Large intestine (tissue), 3 donors: ENCODE measurements at regions not wholly inside any gene's neighbourhood (a gene's known extent, or its start where the extent isn't known, plus 50 kb on each side); places are given as distances from the start of the nearest gene placed in this dataset.
A peak's percentile ranks its signal among the peaks of the same experiment; 100 is the strongest.
"Not testable (repeated sequence)": the region's sequence is repeated elsewhere in the genome, so short reads cannot be mapped to it uniquely, and the experiment has no call there.

Experiments used
- DNase-seq, 2 donors: peaks; one replicate each; pipeline versions ENCODE4 v3.0.0 to v3.0.0-alpha.2; 2013
- H3K27ac ChIP-seq: one replicate; pipeline ENCODE4 v1.5.1; 2013; ENCODE audit warnings: low read length
- H3K27me3 ChIP-seq: 2 replicates; pipeline ENCODE4 v1.6.1; 2013; ENCODE audit warnings: low read length; ENCODE audit not compliant: control insufficient read depth, insufficient read depth
- H3K36me3 ChIP-seq: 2 replicates; pipeline ENCODE4 v1.6.1; 2013; ENCODE audit warnings: low read length; ENCODE audit not compliant: control insufficient read depth, insufficient read depth
- H3K4me1 ChIP-seq: one replicate; pipeline ENCODE4 v1.6.1; 2013; ENCODE audit warnings: low read length; ENCODE audit not compliant: control insufficient read depth, insufficient read depth
- H3K4me3 ChIP-seq: one replicate; pipeline ENCODE4 v1.5.1; 2013; ENCODE audit warnings: low read length
- H3K9me3 ChIP-seq: one replicate; pipeline ENCODE4 v1.6.1; 2013; ENCODE audit warnings: mild to moderate bottlenecking, low read depth, low read length, moderate library complexity; ENCODE audit not compliant: control insufficient read depth
- WGBS: methylation state at CpG from one replicate; pipeline ENCODE4 v1.1.5; 2013; ENCODE audit warnings: low lambda C conversion rate; ENCODE audit not compliant: insufficient coverage; 5-methylcytosine and 5-hydroxymethylcytosine counted together

- no CpG with 5 or more reads among the region's 1 CpG for WGBS
Measured at GRCh38 chrX:131646106-131646505, 102.2 kb downstream of the OR13H1 start.

GRCh38 chrX:131649741-131650140 lies 105.9 kb downstream of the OR13H1 start:
- Histone ChIP-seq H3K9me3 (no peaks in the 10 kb centered on the region), H3K4me1 (no peaks in the 10 kb centered on the region), H3K4me3 (no peak overlapping the region), H3K27me3 (no peaks in the 10 kb centered on the region), H3K36me3 (no peaks in the 10 kb centered on the region), H3K27ac (no peak overlapping the region)
- no CpG with 5 or more reads among the region's 5 CpGs for WGBS
- DNase-seq, result no peak

More at GRCh38 chrX:131646106-131646505, 102.2 kb downstream of the OR13H1 start:
- DNase-seq, result no peak
- Histone ChIP-seq H3K4me1 (no peaks in the 10 kb centered on the region), H3K36me3 (no peaks in the 10 kb centered on the region), H3K9me3 (no peaks in the 10 kb centered on the region), H3K27me3 (no peaks in the 10 kb centered on the region), H3K27ac (no peak overlapping the region), H3K4me3 (no peak overlapping the region)

DNA sequence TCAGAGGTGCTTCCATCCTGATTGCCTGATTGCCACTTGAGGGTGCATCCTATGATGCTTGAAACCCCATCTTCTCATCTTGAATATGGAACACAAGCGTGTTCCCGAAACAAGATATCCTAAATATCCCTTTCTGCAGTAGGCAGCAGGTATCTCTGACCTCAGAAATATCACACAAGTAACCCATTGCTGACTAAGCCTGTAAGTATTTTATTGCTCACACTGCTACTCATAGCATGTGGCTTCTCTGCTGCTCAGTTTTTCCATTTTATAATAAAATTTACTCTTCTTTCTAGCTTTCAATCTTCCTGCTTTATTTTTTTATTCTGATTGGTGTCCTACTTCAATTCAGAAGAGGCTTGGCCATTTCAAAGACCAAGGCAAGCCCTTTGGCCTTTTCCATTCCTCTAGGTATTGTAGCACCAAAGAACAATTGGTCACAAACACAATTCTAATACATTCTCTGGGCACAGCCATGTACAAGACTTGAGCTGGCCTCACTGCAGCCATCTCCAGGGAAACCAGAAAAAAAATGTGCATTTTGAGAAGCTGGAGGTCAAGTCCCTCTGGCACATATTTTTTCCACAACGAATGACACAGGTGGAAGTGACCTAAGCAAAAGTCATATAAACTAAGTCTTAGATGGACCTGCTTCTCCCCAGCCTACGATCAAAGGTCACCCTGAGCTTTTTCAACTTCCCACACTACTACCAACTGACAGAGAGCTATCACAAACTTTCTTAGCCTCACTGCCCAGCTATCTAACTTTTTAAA lies 107.0 kb downstream of the OR13H1 start:
- Histone ChIP-seq H3K9me3 (no peaks in the 10 kb centered on the region), H3K27ac (no peak overlapping the region), H3K4me1 (no peaks in the 10 kb centered on the region), H3K36me3 (no peaks in the 10 kb centered on the region), H3K27me3 (no peaks in the 10 kb centered on the region), H3K4me3 (no peak overlapping the region)
- no CpG with 5 or more reads among the region's 4 CpGs for WGBS
- DNase-seq, result no peak

DNA sequence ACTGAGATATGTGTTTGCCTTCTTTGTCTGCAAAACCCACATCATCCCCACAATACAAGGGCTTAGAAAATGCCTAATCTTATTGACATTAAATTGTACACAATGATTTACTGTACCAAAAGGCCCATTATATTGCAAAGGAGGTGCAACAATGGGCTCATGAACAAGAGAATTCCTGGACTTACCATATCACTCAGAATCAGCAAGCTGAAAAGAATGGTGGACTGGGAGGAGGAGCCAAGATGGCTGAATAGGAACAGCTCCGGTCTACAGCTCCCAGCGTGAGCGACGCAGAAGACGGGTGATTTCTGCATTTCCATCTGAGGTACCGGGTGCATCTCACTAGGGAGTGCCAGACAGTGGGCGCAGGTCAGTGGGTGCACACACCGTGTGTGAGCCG lies 119.9 kb downstream of the OR13H1 start:
- H3K4me3 ChIP-seq, H3K4me1 ChIP-seq, DNase-seq, H3K9me3 ChIP-seq, H3K27me3 ChIP-seq, H3K27ac ChIP-seq, H3K36me3 ChIP-seq: not testable (repeated sequence)
- no CpG with 5 or more reads among the region's 9 CpGs for WGBS

DNA sequence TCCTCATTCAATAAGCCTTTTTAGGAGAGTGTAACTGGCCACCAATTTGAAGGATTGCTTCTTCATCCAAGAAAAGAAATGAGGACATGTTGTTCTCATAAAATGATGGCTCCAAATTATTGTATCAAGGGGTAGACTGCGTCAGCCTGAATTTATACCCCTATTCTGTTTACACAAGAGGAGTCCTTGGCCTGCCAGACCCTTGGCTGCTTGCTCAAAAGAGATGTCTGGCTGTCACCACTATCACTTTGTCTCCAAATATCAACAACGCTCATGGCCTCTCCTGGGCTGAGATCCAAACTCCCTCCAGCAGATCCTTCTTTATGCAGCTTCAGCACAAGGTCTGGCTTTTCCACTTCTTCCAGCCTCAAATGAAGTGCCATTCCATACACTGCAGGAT lies 127.9 kb downstream of the OR13H1 start:
- Histone ChIP-seq H3K27ac (no peak overlapping the region), H3K36me3 (no peaks in the 10 kb centered on the region), H3K4me3 (no peak overlapping the region), H3K4me1 (no peaks in the 10 kb centered on the region), H3K9me3 (no peaks in the 10 kb centered on the region), H3K27me3 (no peaks in the 10 kb centered on the region)
- DNase-seq, result peak in 1 of 2 donors; percentile 4
- WGBS, result no CpG with 5 or more reads among the region's 2 CpGs

DNA sequence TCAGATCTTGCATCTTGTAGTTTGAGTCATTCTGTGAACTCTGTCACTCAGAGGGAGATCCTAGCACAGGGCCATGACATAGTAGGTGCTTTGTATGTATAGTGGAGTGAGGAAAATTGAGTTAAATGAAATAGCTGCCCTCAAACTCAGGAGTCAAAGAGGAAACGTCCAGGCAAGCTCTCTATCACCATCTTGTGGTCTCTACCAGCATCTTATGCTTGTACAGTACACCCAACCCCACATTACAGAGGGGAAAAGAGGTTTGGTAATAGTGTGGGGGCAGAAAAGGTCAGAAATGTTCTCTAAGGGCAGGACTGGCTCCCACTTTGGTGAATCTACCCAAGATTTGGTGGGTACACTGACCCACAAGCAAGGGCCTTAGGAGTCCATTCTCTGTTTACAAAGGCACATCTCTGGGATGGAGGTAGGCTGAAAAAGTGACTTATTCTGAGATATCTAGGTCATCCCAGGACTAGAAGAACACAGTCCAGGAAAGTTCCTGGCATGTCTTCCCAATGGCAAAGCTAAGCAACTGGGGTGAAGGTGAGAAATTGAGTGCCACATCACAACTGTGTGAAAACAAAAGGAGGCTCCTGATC lies 131.8 kb downstream of the OR13H1 start:
- no peak overlapping the region for H3K27ac ChIP-seq
- no peaks in the 10 kb centered on the region for H3K9me3 ChIP-seq
- no peaks in the 10 kb centered on the region for H3K36me3 ChIP-seq
- WGBS, result no CpG with 5 or more reads among the region's 1 CpG
- H3K4me3 ChIP-seq, result no peak overlapping the region
- no peaks in the 10 kb centered on the region for H3K27me3 ChIP-seq
- no peak for DNase-seq
- no peaks in the 10 kb centered on the region for H3K4me1 ChIP-seq

DNA sequence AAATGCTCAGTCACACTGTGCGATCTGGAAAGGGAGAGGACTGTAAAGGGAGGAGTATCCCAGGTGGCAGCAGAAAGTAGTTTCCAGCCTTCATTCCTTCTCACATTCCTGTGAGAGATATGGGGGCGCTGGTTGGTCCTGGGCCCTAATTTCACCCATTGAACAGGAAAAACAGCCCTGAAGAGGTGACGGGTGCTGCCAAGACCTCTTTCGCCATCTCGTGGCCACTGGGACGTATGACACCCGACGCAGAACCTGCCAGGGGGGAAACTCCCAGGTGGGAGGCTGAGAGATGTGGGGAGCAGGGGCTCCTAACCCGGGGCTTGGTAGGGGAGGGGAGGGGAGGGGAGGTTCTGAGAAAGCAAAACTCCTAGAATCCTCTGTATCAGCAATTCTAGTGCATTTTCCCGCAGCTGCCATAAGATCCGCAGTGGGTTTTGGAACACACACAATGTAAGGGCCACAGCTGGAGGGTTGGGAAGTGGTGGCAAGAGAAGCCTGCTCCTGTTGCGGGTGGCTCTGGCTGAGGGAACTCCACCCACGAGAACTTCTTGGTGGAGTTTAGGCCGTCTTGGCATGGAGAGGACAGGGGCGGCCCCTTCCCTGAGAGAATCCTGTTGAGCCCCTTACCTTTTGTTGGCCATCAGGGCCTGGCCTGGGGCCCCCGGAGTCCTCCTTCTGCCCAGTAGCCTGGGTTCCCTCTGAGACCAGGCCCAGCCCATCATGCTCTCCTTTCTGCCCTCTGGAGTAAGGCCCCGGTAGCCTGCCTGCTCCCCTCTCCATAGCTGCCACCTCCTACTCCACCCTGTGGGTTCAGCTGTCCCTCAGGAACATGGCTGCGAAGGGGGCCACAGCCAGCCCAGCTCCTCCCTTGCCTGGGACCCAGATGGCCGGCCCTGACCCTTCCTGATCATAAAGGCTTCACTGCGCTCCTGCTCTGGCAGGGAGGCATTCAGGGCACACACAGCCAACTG lies 134.1 kb downstream of the OR13H1 start:
- peak in 1 of 2 donors; percentile 7 for DNase-seq
- Histone ChIP-seq H3K9me3 (no peaks in the 10 kb centered on the region), H3K36me3 (no peaks in the 10 kb centered on the region), H3K4me1 (no peaks in the 10 kb centered on the region), H3K27me3 (no peaks in the 10 kb centered on the region), H3K27ac (no peak overlapping the region), H3K4me3 (no peak overlapping the region)
- no CpG with 5 or more reads among the region's 20 CpGs for WGBS

DNA sequence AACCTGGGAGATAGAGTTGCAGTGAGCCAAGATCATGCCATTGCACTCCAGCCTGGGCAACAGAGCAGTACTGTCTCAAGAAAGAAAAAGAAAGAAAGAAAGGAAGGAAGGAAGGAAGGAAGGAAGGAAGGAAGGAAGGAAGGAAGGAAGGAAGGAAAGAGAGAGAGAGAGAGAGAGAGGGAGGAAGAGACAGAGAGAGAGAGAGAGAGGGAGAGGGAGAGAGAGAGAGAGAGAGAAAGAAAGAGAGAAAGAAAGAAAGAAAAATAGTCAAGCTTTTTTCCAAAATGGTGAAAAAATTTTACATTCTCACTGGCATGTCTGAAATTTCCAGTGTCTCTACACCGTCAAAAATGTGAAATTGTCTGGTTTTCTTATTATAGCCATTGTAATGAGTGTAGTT lies 138.9 kb downstream of the OR13H1 start:
- H3K9me3 ChIP-seq, result not testable (repeated sequence)
- no CpG with 5 or more reads among the region's 1 CpG for WGBS

DNA sequence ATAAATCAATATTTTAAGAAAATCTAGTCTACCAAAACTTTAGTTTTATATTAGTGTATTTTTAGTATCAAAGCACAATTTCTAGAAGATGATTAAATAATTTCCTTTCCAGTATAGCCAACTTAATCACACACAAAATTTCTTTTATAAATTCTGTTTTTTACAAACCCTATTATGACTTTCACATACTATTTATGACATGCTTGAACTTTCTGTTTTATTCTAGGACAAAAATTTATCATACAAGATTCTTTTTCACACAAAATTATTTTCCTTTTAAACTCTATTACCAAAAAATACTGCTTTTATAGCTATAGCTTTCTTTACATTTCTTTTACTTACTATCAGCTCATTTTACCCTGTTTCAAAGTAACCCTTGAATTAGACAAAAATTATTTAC lies 149.5 kb downstream of the OR13H1 start:
- Histone ChIP-seq H3K4me1 (no peaks in the 10 kb centered on the region), H3K9me3 (no peaks in the 10 kb centered on the region), H3K27me3 (no peaks in the 10 kb centered on the region), H3K27ac (no peak overlapping the region), H3K36me3 (no peaks in the 10 kb centered on the region), H3K4me3 (no peak overlapping the region)
- DNase-seq, result no peak

More for the DNA sequence above, 138.9 kb downstream of the OR13H1 start:
- not testable (repeated sequence) for H3K27ac ChIP-seq, H3K36me3 ChIP-seq, H3K27me3 ChIP-seq, H3K4me3 ChIP-seq, DNase-seq, H3K4me1 ChIP-seq

- not testable (repeated sequence) for H3K27me3 ChIP-seq, H3K4me1 ChIP-seq, H3K27ac ChIP-seq, H3K9me3 ChIP-seq, H3K36me3 ChIP-seq, H3K4me3 ChIP-seq, DNase-seq
- WGBS, result no CpG with 5 or more reads among the region's 3 CpGs
Measured at GRCh38 chrX:131696989-131697388, 153.1 kb downstream of the OR13H1 start.
